HEK293 (cell line): ENCODE measurements at regions not wholly inside any gene's neighbourhood (a gene's known extent, or its start where the extent isn't known, plus 50 kb on each side); places are given as distances from the start of the nearest gene placed in this dataset.

ENCODE experiments used
- CTCF ChIA-PET: fragments of 350-600 bp; formaldehyde crosslinking; extraction: SDS; loops from one replicate; lab custom pipeline; 2021; ENCODE audit warnings: antibody characterized with exemption; lab: Yijun Ruan, JAX
- POLR2A ChIA-PET: fragments of 300-600 bp; formaldehyde crosslinking; extraction: SDS; loops from one replicate; lab custom pipeline; 2020; ENCODE audit warnings: antibody characterized with exemption, inconsistent platforms; lab: Yijun Ruan, JAX
- H3K27ac ChIP-seq: fragments of 200-500 bp; sonication (Bioruptor generic); 2 replicates; pipeline ENCODE4 v1.5.1; 2014; ENCODE audit warnings: low read depth, low read length, control low read depth, inconsistent platforms; ENCODE audit errors: extremely low read depth
- H3K36me3 ChIP-seq, 2 experiments: fragments of 200-500 bp in 1 of 2; sonication (Bioruptor generic) in 1 of 2; 1 replicate in 1 of 2; 2 replicates in 1 of 2; pipeline ENCODE4 v1.5.1; 2014 to 2017; ENCODE audit warnings: inconsistent platforms in 2 of 2, low read length in 2 of 2; ENCODE audit not compliant: control insufficient read depth in 2 of 2, insufficient read depth in 1 of 2
- H3K4me1 ChIP-seq: fragments of 200-500 bp; sonication (Bioruptor generic); 2 replicates; pipeline ENCODE4 v1.5.1; 2014; ENCODE audit warnings: mild to moderate bottlenecking, low read length, inconsistent platforms; ENCODE audit not compliant: control insufficient read depth, insufficient read depth
- H3K4me3 ChIP-seq: 2 replicates; pipeline ENCODE4 v1.5.1; 2011; ENCODE audit warnings: low read depth, mild to moderate bottlenecking, control low read depth, low read length, moderate library complexity
- H3K9me3 ChIP-seq: fragments of 200-500 bp; sonication (Bioruptor generic); 2 replicates; pipeline ENCODE4 v1.5.1; 2014; ENCODE audit warnings: low read depth, low read length, inconsistent platforms; ENCODE audit not compliant: control insufficient read depth, insufficient read depth
- KLF1 ChIP-seq: fragments of 450-650 bp; formaldehyde crosslinking; IDR thresholded peaks from 2 replicates; pipeline ENCODE4 v1.5.1; 2016; ENCODE audit warnings: missing biosample characterization, missing genetic modification characterization
- KLF16 ChIP-seq: fragments of 450-650 bp; formaldehyde crosslinking; IDR thresholded peaks from 2 replicates; pipeline ENCODE4 v1.5.1; 2017; ENCODE audit warnings: missing biosample characterization, missing genetic modification characterization
- SP3 ChIP-seq: fragments of 450-650 bp; formaldehyde crosslinking; IDR thresholded peaks from 2 replicates; pipeline ENCODE4 v1.5.1; 2016; ENCODE audit warnings: missing biosample characterization, missing genetic modification characterization
- ZNF324 ChIP-seq: fragments of 450-650 bp; formaldehyde crosslinking; IDR thresholded peaks from 2 replicates; pipeline ENCODE4 v1.5.1; 2016; ENCODE audit warnings: missing biosample characterization, missing genetic modification characterization
- ZNF501 ChIP-seq: fragments of 450-650 bp; formaldehyde crosslinking; IDR thresholded peaks from 2 replicates; pipeline ENCODE4 v1.5.1; 2016; ENCODE audit warnings: missing biosample characterization, missing genetic modification characterization
- ZNF530 ChIP-seq: fragments of 450-650 bp; formaldehyde crosslinking; IDR thresholded peaks from 2 replicates; pipeline ENCODE4 v1.5.1; 2016; ENCODE audit warnings: low read depth, missing biosample characterization, missing genetic modification characterization
- ZNF544 ChIP-seq: fragments of 450-650 bp; formaldehyde crosslinking; IDR thresholded peaks from 2 replicates; pipeline ENCODE4 v1.5.0; 2017; ENCODE audit warnings: missing biosample characterization, missing genetic modification characterization
- ZNF555 ChIP-seq: fragments of 450-650 bp; formaldehyde crosslinking; conservative IDR thresholded peaks from 2 replicates; pipeline ENCODE4 v1.5.1; 2017; ENCODE audit warnings: missing biosample characterization, mild to moderate bottlenecking, missing genetic modification characterization, inconsistent platforms
- ZNF585B ChIP-seq: fragments of 450-650 bp; formaldehyde crosslinking; IDR thresholded peaks from 2 replicates; pipeline ENCODE4 v1.5.1; 2016; ENCODE audit warnings: missing biosample characterization, missing genetic modification characterization
- ZNF654 ChIP-seq: fragments of 450-650 bp; formaldehyde crosslinking; IDR thresholded peaks from 2 replicates; pipeline ENCODE4 v1.5.1; 2016; ENCODE audit warnings: low read depth, missing biosample characterization, missing genetic modification characterization
- ZNF747 ChIP-seq: fragments of 450-650 bp; formaldehyde crosslinking; IDR thresholded peaks from 2 replicates; pipeline ENCODE4 v1.5.1; 2016; ENCODE audit warnings: missing biosample characterization, missing genetic modification characterization
- ZNF843 ChIP-seq: fragments of 450-650 bp; formaldehyde crosslinking; IDR thresholded peaks from 2 replicates; pipeline ENCODE4 v1.5.1; 2016; ENCODE audit warnings: missing biosample characterization, missing genetic modification characterization
- ZSCAN16 ChIP-seq: fragments of 450-650 bp; formaldehyde crosslinking; IDR thresholded peaks from 2 replicates; pipeline ENCODE4 v1.5.1; 2016; ENCODE audit warnings: missing biosample characterization, missing genetic modification characterization
- TF ChIP-seq, protein P1 (sequence below): fragments of 450-650 bp; formaldehyde crosslinking; IDR thresholded peaks from 2 replicates; pipeline ENCODE4 v1.5.1; 2016; ENCODE audit warnings: missing biosample characterization, missing genetic modification characterization
- TF ChIP-seq, protein P2 (sequence below): fragments of 450-650 bp; formaldehyde crosslinking; IDR thresholded peaks from 2 replicates; pipeline ENCODE4 v1.5.1; 2016; ENCODE audit warnings: missing biosample characterization, missing genetic modification characterization
- TF ChIP-seq, protein P3 (sequence below): fragments of 450-650 bp; formaldehyde crosslinking; IDR thresholded peaks from 2 replicates; pipeline ENCODE4 v1.5.1; 2016; ENCODE audit warnings: missing biosample characterization, missing genetic modification characterization, borderline replicate concordance
- TF ChIP-seq, protein P4 (sequence below): IDR thresholded peaks from 2 replicates; pipeline ENCODE4 v1.6.1; 2011; ENCODE audit warnings: mild to moderate bottlenecking, low read depth, low read length, borderline replicate concordance

DNA sequence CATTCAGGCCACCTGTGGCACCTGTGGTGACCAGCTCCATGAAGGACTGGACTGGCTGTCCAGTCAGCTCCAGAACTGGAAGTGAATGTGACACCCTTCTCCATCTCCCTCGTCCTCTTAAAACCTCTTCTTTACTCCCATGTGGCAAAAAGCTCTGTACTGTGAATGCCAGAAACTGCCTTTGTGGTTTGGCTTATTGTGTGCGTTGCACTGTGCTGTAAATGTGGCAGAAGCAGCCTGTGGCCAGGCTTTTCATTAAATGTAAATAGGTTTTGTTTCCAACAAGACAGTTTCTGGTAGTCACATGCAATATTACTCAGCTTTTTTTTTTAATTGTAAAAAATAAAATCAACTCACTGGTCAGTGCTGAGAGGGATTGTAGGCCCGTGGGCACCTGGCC is 453.7 kb downstream of the ATP23 start:
- H3K4me1 ChIP-seq = no peaks in the 10 kb centered on the region
- H3K27ac ChIP-seq = no peak overlapping the region
- H3K9me3 ChIP-seq = no peaks in the 10 kb centered on the region
- ChIA-PET CTCF (interaction anchor here (0.6 kb wide), 1 partner anchor 25 kb away, joined by 3 read pairs; no protein-coding TSS in a partner anchor), POLR2A (no interaction called here)
- no peak for TF ChIP-seq ZNF843 (tag by site-specific recombination)
- TF ChIP-seq, protein P1, sequence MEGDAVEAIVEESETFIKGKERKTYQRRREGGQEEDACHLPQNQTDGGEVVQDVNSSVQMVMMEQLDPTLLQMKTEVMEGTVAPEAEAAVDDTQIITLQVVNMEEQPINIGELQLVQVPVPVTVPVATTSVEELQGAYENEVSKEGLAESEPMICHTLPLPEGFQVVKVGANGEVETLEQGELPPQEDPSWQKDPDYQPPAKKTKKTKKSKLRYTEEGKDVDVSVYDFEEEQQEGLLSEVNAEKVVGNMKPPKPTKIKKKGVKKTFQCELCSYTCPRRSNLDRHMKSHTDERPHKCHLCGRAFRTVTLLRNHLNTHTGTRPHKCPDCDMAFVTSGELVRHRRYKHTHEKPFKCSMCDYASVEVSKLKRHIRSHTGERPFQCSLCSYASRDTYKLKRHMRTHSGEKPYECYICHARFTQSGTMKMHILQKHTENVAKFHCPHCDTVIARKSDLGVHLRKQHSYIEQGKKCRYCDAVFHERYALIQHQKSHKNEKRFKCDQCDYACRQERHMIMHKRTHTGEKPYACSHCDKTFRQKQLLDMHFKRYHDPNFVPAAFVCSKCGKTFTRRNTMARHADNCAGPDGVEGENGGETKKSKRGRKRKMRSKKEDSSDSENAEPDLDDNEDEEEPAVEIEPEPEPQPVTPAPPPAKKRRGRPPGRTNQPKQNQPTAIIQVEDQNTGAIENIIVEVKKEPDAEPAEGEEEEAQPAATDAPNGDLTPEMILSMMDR (tag by site-specific recombination) = no peak
- no peak for TF ChIP-seq ZNF544 (tag by site-specific recombination)
- no peak for TF ChIP-seq ZNF501
- no peak for TF ChIP-seq ZNF555 (tag by site-specific recombination)
- H3K4me3 ChIP-seq = no peak overlapping the region
- H3K36me3 ChIP-seq = no peaks in the 10 kb centered on the region

DNA sequence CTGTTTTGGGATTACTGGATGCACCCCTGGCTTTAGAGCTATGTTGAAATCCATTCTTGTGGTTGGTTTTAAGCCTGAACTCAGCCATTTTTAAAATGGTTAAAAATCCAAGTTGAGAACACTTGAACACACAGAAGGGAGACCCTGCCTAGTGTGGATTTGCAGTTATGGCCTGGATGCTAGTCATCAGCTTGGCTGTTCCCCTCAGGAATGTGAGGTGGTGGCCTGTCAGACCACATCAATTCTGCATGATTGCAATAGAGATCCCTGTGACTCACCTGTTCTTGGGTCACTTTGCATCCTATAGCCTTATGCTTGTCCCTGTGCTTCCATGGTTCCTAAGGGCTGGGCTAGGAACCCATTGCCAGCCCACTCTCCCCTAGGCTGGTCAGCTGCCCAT is 454.1 kb downstream of the ATP23 start:
- no peak overlapping the region for H3K4me3 ChIP-seq
- TF ChIP-seq ZNF654 (no peak), KLF16 (tag by site-specific recombination) (no peak), ZNF585B (tag by site-specific recombination) (no peak), ZSCAN16 (tag by site-specific recombination) (no peak), ZNF324 (tag by site-specific recombination) (no peak), SP3 (tag by site-specific recombination) (no peak), ZNF747 (tag by site-specific recombination) (no peak), KLF1 (tag by site-specific recombination) (no peak), ZNF530 (tag by site-specific recombination) (no peak)
- TF ChIP-seq, protein P2, sequence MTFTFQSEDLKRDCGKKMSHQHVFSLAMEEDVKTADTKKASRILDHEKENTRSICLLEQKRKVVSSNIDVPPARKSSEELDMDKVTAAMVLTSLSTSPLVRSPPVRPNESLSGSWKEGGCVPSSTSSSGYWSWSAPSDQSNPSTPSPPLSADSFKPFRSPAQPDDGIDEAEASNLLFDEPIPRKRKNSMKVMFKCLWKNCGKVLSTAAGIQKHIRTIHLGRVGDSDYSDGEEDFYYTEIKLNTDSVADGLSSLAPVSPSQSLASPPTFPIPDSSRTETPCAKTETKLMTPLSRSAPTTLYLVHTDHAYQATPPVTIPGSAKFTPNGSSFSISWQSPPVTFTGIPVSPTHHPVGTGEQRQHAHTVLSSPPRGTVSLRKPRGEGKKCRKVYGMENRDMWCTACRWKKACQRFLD (tag by site-specific recombination) = no peak
- TF ChIP-seq, protein P3, sequence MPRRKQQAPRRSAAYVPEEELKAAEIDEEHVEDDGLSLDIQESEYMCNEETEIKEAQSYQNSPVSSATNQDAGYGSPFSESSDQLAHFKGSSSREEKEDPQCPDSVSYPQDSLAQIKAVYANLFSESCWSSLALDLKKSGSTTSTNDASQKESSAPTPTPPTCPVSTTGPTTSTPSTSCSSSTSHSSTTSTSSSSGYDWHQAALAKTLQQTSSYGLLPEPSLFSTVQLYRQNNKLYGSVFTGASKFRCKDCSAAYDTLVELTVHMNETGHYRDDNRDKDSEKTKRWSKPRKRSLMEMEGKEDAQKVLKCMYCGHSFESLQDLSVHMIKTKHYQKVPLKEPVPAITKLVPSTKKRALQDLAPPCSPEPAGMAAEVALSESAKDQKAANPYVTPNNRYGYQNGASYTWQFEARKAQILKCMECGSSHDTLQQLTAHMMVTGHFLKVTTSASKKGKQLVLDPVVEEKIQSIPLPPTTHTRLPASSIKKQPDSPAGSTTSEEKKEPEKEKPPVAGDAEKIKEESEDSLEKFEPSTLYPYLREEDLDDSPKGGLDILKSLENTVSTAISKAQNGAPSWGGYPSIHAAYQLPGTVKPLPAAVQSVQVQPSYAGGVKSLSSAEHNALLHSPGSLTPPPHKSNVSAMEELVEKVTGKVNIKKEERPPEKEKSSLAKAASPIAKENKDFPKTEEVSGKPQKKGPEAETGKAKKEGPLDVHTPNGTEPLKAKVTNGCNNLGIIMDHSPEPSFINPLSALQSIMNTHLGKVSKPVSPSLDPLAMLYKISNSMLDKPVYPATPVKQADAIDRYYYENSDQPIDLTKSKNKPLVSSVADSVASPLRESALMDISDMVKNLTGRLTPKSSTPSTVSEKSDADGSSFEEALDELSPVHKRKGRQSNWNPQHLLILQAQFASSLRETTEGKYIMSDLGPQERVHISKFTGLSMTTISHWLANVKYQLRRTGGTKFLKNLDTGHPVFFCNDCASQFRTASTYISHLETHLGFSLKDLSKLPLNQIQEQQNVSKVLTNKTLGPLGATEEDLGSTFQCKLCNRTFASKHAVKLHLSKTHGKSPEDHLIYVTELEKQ = no peak
- TF ChIP-seq, protein P4, sequence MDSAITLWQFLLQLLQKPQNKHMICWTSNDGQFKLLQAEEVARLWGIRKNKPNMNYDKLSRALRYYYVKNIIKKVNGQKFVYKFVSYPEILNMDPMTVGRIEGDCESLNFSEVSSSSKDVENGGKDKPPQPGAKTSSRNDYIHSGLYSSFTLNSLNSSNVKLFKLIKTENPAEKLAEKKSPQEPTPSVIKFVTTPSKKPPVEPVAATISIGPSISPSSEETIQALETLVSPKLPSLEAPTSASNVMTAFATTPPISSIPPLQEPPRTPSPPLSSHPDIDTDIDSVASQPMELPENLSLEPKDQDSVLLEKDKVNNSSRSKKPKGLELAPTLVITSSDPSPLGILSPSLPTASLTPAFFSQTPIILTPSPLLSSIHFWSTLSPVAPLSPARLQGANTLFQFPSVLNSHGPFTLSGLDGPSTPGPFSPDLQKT = no peak
- ChIA-PET POLR2A (no interaction called here), CTCF (interaction anchor here (0.6 kb wide), 1 partner anchor 48 kb away, joined by 3 read pairs; no protein-coding TSS in a partner anchor)
- H3K4me1 ChIP-seq = no peaks in the 10 kb centered on the region
- H3K36me3 ChIP-seq = no peaks in the 10 kb centered on the region
- no peaks in the 10 kb centered on the region for H3K9me3 ChIP-seq
- no peak overlapping the region for H3K27ac ChIP-seq
